ENCODE measurements at regions not wholly inside any gene's neighbourhood (a gene's known extent, or its start where the extent isn't known, plus 50 kb on each side); places are given as distances from the start of the nearest gene placed in this dataset.

DNA sequence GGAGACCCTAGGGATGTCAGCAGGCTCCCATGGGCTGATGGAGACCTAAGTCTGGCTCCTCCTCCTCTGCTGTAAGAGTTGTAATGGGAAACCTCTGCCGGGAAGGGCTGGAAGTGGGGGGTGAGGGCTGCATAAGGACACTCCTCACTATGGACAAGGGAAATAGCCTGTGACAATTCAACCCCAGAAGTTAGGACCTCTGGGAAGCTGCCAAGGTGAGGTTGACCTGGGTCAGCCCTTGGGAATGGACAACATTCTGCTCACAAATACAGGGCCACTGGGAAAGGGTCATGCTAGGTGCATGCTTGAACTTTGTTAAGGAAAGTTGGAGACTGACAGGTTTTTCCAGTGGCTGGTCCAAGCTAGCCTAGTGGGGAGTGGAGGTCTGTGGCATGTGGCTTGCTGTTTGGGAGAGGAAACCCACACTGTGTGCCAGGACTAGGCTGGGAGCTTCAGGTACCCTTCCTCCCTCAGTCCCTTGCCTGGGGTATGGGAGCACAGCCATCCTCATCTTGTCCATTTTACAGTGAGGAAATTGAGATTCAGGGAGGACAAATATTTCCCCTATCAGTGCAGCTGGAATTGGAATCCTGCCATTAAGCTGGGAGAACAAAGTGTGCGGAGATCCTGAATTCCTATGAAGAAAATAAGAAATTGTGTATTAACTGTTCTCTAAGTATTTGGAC, 190.4 kb downstream of the SALL1 start:
- no peak for DNase-seq (ENCODE audit: low read depth in 2 of 2)

DNA sequence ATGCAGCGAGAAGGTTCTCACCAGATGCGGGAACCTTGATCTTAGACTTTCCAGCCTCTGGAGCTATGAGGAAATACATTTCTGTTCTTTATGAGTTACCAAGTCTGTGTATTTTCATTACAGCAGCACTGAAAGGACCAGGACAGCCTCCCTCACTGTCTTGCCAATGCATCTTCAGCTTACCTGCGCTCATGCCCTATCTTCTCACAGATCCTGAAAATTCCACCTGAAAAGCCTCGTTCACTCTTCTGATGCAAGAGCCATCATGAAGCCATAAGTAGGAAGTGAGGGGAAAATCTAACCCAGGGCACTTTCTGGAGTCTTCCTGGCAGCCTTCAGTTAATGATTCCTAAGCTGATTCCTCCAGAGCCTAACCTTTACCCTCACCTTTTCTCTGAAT, 194.0 kb downstream of the SALL1 start:
- no peak for DNase-seq (ENCODE audit: low read depth in 2 of 2)

DNA sequence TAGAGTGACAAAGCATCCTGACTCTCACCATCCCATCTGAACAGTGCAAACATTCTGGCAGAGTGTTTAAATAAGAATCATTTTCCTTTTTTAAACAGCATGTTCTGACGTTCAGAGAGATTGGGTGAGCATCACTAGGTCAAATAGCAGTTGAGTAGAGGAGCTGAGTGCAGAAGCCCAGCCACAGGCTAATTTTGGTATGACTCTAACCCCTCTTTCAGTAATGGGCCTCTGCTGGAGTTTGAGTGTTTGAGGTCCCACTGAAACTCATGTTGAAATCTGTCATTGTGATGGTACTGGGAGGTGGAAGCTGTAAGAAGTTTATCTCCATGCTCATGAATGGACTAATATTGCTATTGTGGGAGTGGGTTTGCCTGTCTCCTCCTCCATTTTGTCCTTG, 194.4 kb downstream of the SALL1 start:
- DNase-seq (ENCODE audit: low read depth in 2 of 2): no peak

DNA sequence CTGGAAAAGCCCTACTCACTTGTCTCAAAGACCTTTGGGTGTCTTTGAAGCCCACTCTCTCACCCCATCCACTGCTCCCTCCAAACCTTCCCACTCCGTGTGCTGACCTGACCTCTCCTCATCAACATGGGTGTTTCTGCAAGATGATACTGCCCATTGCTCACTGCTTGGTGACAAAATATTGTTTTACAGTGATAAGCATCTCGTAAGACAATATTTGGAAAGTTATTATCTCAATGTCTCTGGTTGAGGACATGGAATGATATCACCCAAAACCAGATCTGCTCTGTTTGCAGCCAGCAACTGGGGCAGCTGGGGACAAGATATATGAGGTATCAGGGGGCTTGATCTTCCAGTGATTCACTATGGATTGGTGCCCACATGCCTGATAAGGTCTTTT, 195.8 kb downstream of the SALL1 start:
- no peak for DNase-seq (ENCODE audit: low read depth in 2 of 2)

DNA sequence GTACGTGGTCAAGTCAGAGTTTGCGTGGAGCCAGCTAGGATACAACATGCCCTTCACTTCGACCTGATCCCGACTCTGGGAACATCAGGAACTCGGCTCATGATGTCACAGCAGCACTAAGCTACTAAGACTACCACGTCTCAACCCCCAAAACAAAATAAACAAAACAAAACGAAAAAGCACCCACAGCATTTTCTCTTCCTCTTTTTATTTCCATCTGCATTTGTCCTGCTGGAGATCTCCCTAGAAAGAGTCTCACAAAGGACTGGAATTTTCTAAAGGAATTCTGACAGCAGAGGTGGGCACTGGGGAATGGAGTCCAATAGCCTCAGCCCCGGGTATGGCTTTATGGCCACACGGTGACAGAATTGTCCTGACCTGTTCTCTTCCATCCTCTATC, 196.6 kb downstream of the SALL1 start:
- no peak for DNase-seq (ENCODE audit: low read depth in 2 of 2)

DNA sequence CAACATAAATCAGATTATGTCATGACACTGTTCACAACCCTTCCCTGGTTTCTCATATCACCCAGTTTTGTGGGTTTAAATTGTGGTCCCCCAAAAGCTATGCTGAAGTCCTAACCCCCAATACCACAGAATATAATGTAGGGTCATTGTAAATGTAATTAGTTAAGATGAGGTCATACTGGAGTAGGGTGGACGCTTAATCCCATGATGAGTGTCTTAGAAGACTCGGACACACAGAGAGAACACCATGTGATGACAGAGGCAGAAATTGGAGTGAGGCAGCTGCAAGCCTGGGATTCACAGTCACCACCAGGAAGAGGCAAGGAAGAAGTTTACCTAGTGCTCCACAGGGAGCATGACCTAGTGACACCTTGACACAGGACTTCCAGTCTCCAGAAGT, 197.8 kb downstream of the SALL1 start:
- DNase-seq (ENCODE audit: low read depth in 2 of 2): no peak

DNA sequence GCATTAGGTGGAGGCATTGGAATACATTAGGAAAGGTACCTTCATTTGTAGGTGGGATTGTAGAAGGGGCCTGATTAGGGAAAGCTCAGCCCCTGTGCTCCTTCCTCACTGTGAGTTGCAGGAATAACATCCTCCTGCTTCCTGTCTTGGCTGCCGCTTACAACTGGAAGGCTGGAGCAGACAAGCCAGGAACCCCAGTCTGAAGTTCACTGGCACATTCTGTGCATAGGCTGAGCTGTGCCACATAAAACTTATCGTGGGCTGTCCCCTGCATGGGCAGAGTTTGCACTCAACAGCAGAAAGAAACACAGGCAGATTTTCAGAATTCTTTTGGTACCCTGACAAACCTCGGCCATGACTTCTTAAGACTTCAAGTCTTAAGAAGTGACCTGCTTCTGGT, 200.1 kb downstream of the SALL1 start:
- DNase-seq (ENCODE audit: low read depth in 2 of 2): no peak

DNA sequence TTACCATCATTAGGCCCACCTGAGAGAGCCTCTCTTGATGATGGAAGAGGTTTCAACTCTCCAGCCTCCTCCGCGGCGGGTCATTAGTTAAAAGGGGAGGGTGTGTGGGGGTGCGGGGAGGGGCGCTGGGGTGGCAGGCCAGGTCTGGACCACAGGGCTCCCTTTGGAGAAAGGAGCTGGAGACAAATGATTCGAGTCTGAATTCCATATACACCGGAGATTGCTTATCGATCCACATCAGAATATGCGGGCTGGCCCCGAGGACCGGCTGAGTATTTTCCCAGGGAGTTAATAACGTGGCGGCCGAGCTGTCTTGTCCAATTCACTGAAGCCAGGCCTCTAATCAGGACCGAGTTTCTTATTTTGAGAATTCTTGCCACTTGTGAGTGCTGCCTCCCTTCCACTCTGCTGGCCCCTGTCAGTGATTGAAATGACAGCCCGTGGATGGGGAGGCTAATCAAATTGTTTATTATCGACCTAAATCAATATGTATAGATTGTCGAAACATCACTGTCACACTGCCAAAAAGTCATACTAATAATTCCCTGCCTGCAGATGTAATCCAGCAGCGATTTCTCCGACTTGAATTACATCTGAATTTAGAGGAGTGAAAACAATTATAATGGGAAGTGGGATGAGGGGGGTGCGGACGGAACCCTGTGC, 202.7 kb downstream of the SALL1 start:
- DNase-seq (ENCODE audit: low read depth in 2 of 2): no peak

DNA sequence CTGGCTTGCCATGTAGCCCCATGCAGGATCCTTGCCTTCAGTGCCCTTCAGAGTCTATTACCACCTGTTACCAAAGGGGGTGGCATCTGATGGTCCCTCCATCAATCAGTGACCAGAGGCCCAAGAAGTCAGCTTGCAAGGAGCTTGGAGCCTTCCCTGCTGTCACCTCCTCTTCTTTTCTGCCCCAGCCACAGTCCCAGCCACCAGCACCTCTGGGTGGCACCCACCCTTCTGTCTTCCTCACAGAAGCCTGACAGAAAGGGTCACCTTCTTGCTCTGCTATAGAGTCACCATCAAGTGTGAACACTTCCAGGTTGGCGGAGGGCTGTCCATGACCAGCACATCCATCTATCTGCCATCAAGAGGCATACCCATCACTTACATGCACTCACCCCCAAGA, 203.2 kb downstream of the SALL1 start:
- no peak for DNase-seq (ENCODE audit: low read depth in 2 of 2)

DNA sequence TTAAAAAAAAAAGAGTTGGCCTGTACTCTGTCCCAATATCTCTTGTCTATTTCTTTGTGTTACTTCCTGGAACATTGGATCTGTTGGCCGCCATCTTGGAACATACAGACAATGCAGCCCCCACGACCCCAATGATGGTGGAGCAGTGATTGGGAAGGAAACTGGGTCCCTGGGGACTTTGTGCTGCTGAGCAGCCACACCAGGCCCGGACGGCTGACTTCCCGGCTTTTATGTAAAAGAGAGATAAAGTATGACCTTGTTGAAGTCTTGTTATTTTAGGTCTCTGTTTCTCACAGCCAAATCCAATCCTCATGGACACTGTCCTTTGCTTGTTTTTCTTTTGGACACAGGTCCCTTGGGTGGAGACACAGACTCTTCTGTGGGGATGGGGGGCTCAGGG, 204.5 kb downstream of the SALL1 start:
- DNase-seq (ENCODE audit: low read depth in 2 of 2): no peak

DNA sequence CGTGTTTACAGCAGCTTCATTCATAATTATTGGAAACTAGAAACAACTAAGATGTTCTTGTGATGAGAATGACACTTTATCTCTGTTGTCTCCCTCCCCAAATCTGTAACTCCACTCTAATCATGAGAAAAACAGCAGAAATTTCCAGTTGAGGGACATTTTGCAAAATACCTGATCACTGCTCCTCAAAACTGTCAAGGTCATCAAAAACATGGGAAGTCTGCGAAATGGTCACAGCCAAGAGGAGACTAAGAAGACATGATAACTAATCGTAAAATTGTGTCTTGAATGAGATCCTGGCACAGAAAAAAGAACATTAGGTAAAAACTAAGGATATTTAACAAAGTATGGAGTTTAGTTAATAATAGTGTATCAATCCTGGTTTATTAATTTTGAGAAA, 204.2 kb downstream of the CYLD start:
- DNase-seq (ENCODE audit: low read depth in 2 of 2): no peak

DNA sequence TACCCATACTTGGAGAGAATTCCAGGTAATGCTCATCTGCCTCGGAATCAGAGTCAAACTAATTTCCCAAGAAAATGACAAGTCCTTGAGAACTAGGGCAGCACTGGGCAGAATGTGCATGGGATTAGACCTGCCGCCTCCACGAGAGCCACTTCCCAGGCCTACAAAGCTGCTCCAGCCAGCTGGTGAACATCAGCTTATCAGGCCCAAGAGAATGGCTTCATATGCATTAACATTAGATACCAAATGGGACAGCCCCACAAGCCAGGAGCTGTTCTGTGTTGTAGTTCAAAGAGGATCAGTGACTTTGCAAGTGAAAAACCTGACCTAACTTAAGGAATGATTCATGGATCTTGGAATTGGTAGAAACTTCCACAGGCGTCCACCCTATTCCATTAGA, 203.3 kb downstream of the CYLD start:
- DNase-seq (ENCODE audit: low read depth in 2 of 2): no peak

DNA sequence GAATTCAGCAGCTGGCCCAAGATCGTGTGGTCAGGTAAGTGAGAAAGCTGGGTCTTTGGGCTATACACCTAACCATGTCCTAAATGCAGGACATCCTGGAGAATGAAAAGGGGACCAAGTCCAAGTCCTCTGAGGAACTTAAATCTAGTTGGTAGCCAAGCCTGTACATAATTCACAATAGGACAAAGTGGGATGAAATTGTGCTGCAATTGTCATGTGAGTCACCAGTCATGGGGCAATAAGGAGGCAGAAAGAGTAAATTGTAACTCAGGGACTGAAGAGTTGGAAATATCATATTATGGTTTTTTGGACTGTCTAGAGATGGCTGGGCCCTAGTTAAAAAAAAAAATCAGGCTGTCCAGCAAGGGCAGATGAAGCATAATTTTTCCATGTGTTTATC, 202.6 kb downstream of the CYLD start:
- DNase-seq (ENCODE audit: low read depth in 2 of 2): no peak

DNA sequence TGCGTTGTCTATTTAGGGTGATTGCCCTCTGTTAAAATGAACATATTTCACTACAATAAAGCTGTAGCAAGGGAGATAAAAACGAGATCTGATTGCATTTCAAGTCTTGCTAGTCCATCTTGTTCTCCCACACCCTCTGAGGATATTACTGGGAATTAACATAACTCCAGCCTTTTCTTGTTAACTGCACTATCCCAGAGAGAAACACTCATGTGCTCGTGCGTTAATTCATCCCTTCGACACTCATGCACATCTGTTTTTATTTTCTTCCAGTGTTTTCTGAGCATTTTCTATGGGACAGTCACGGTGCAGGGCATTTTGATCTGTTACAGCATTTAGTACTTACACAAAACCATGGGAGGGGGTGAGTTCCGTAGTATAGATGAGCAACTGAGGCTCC, 202.1 kb downstream of the CYLD start:
- DNase-seq (ENCODE audit: low read depth in 2 of 2): no peak

DNA sequence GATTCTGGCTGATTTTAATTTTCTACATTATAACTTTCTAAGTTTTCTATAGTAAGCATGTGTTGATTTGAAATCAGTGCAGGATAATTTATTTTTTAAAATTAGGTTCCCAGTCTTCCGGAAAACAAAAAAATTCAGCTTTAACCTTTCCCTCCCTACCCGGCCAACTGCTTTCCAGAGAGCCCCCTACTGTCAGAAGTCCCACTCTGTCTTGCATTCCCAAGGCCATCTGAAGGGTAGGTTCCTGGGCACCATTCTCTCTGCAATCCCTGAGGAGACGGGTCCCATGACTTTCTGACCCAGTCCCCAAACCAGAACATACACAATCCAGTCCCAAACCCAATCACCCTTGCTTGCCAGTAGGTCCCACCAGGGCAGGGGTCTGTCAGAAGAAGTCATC, 200.3 kb downstream of the CYLD start:
- no peak for DNase-seq (ENCODE audit: low read depth in 2 of 2)

DNA sequence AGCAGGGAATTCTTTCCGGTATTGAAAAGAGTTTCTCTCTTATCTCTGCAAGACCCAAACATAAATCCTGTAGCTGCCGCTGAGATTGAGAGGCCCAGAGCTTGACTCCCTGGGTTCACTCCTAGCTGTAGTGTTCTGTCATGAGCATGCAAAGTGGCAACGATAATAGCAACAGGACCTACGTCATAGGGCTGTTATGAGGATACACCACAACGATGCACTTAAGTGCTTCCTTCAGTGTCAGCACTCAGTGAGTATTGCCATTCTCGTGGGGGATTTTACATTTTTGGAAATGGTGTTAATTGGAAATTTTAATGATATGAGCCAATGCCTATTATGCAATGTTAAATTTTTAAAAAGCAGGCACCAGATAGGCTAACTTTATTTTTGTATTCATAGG, 199.8 kb downstream of the CYLD start:
- DNase-seq (ENCODE audit: low read depth in 2 of 2): no peak

DNA sequence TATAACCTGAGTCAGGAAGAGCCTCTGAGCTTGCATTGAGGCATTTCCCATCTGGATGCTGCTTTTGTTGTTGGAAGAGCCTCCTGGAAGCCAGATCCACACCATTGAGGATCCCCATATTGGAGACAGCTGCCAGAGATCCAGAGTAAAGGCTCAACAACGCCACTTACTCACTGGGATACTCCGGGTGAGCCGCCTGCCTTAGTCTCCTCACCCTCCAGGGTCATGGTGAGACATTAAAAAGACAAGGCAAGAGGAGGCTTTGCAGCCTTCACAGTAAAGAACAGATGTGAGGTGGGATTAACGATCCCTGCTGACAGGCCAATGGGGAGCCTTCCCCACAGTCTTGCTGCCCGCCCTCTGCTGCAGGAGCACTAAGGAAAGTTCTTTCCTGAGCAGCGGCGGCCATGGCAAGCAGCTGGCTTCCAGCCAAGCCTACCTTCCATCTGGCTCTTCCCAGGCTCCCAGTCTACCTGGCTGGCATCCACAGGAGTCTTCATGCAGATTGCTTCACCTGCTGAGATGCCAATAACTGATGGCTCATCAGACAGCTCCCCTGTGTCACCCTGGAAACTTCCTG, 198.5 kb downstream of the CYLD start:
- no peak for DNase-seq (ENCODE audit: low read depth in 2 of 2)

DNA sequence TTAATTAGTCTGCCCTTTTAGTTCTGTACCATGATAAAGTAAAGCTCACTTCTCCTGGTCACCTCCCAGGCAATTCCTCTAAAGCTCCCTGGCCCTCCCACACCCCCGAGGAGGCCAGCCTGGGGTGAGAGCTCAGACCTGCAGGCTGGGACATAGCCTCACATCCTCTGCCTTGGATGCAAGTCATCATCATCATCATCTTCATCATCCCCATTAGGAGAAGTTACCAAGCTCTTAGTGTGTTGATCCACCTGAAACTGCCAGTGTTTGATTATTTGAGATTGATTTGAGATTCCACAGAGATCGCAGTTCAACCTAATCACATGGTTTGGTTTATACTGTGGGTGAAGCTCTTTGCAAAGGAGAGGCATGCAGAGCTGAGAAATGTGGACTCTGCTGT, 197.5 kb downstream of the CYLD start:
- DNase-seq (ENCODE audit: low read depth in 2 of 2): no peak

DNA sequence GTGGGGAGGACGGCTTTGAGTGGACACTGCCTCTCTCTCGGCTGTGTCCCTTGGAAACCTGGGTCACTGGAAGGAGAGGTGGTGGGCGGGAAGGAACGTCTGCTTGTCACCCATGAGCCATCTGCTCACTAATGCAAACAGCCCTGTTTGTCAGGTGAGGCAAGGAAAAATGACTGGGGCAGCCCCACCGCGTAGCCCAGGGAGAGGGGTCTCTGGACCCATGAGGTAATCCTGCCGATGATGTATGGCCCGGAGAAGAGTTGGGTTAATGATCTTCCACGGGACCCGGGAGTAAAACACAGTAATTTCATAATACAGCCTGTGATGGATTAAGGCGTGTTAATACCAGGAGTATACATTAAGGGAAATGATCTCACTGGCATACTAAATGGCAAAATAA, 197.0 kb downstream of the CYLD start:
- no peak for DNase-seq (ENCODE audit: low read depth in 2 of 2)

DNA sequence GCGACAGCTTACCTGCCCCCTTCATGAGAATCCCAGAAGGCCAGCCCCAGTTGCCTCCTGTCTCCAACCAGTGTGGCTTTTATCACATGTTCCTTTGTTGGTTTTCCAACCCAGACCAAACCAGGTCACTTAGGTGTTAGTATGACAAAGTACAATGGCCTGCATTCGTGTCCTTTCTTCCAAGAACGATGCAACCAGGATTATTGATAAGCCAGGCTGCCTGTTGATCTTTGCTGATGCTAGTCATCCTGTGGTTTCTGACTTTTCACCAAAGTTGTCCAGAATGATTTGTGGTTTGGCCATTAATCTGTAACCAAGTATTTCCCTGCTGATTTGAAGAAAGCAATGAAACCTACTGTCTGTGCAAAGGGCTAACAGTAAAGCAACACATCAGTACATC, 191.4 kb downstream of the CYLD start:
- DNase-seq (ENCODE audit: low read depth in 2 of 2): no peak

DNA sequence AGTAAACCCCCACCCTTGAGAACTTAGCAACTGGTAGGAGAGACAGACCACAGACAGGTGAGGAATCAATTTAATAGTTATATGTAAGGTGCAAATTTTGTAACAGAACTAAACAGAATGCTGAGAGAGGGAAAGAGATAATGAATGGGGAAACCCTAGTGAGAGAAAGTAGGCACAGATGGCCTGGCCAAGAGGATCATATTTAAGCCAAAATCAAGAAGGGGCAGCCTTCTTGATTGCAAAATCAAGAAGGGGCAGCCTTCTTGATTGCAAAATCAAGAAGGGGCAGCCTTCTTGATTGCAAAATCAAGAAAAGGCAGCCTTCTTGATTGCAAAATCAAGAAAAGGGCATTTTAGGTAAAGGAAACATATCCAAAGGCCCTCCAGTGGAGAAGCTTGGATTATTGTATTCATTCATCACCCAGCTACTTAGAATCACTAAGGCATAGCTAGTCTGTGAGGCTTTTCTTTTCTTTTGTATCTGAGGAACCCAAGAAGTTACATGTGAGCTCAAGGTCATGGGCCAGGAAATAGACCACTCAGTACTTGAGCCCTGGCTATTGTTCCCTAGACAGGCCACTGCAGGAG, 190.6 kb downstream of the CYLD start:
- no peak for DNase-seq (ENCODE audit: low read depth in 2 of 2)

DNA sequence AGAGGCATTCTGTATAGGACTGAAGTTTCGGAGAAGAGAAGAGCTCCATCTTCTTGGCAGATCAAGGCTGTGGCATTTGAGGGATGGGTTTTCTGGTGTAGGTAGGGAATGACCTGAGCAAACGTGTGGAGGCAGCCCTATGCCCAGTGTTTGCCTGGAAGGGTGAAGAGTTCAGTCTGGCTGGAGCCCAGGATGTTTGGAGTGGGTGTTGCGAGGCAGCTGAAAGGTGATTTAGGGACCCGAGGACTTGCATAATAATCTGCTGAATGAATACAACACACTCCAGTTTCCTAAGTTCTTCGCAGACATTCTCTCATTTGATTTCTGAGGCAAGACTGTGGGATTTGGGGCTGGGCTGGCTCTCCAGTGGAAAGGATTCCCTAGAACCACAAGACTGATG, 186.2 kb downstream of the CYLD start:
- DNase-seq (ENCODE audit: low read depth in 2 of 2): no peak

DNA sequence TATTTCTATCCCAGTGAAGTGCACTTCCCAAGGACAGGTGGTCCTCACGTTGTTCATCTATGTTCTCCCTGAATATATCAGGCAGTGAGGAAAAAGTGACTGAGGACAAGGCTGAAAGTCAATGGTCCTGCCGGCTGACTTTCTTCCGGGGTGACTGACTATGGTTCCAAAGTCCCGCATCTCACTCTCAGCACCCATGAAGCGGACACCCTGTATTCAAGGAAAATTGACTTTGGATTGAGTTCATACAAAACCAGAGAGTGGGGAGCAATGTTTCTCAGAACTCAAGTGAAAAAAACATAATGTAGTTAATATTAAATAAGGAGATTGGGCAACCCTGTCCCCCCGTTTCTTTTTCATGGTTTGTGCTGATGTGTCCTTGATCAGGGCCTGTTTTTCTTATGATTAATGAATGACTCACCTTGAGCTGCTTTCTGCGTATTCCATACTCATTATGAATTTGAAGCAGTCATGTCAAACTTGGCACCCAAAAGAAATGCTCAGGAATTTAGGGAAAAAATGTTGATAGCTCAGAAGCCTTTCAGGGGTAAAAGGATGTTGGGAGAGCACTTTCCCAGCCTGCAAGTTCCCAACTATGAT, 184.0 kb downstream of the CYLD start:
- DNase-seq (ENCODE audit: low read depth in 2 of 2): no peak
